Osteoblast (primary cell): ENCODE measurements at regions not wholly inside any gene's neighbourhood (a gene's known extent, or its start where the extent isn't known, plus 50 kb on each side); places are given as distances from the start of the nearest gene placed in this dataset.
"Not testable (repeated sequence)": the region's sequence is repeated elsewhere in the genome, so short reads cannot be mapped to it uniquely, and the experiment has no call there.

ENCODE experiments used
- DNase-seq: peaks from one replicate; pipeline ENCODE4 v3.0.0; 2011; ENCODE audit warnings: low spot score, mixed read lengths; ENCODE audit not compliant: insufficient read length; ENCODE audit errors: missing footprints
- H2AFZ ChIP-seq: 2 replicates; pipeline ENCODE4 v1.6.0; 2011; ENCODE audit warnings: mild to moderate bottlenecking, low read length
- H3K27ac ChIP-seq: 2 replicates; pipeline ENCODE4 v1.5.1; 2011; ENCODE audit warnings: mild to moderate bottlenecking, low read depth, low read length, moderate library complexity
- H3K27me3 ChIP-seq: 2 replicates; pipeline ENCODE4 v1.6.0; 2012; ENCODE audit warnings: mild to moderate bottlenecking, control low read depth, inconsistent platforms, low read length, moderate library complexity; ENCODE audit not compliant: insufficient read depth
- H3K36me3 ChIP-seq: 2 replicates; pipeline ENCODE4 v1.5.1; 2011; ENCODE audit warnings: mild to moderate bottlenecking, low read length, control low read depth, moderate library complexity; ENCODE audit not compliant: insufficient read depth
- H3K4me1 ChIP-seq: 2 replicates; pipeline ENCODE4 v1.5.1; 2011; ENCODE audit warnings: mild to moderate bottlenecking, low read length, control low read depth, moderate library complexity; ENCODE audit not compliant: insufficient read depth
- H3K4me2 ChIP-seq: 2 replicates; pipeline ENCODE4 v1.6.0; 2011; ENCODE audit warnings: mild to moderate bottlenecking, low read length; ENCODE audit not compliant: insufficient read depth
- H3K4me3 ChIP-seq: fragments of 200-600 bp; sonication (generic); 3 replicates; pipeline ENCODE4 v1.5.1; 2012; ENCODE audit warnings: mild to moderate bottlenecking, low read length, inconsistent platforms; ENCODE audit not compliant: insufficient read depth
- H3K79me2 ChIP-seq: 2 replicates; pipeline ENCODE4 v1.6.0; 2012; ENCODE audit warnings: mild to moderate bottlenecking, low read length, control low read depth, inconsistent platforms; ENCODE audit not compliant: insufficient read depth
- H3K9me3 ChIP-seq: 2 replicates; pipeline ENCODE4 v1.5.1; 2011; ENCODE audit warnings: low read depth, low read length, control low read depth
- H4K20me1 ChIP-seq: 2 replicates; pipeline ENCODE4 v1.6.0; 2012; ENCODE audit warnings: mild to moderate bottlenecking, low read length, control low read depth; ENCODE audit not compliant: insufficient read depth
- TF ChIP-seq, protein P1 (sequence below): IDR thresholded peaks from 2 replicates; pipeline ENCODE4 v1.5.1; 2011; ENCODE audit warnings: mild to moderate bottlenecking, low read depth, low read length, moderate library complexity; ENCODE audit errors: extremely low read depth

DNA sequence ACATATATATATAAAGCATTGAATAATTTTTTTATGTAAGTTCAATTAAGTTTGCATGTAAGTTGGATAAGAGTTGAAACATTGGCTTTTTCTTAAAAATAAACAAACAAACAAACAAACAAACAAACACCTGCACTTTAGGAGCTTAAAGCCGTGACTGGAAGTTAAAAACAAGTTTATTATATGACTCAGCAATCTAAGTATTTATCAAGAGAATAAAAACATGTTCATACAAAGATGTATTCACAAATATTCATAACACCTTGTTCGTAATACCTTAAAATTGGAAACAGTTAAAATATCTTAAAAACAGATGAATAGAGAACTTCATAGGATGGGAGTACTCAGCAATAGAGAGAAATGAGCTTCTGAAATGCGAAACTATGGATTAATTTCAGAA lies 61.5 kb upstream of the ANXA1 start:
- Histone ChIP-seq H3K79me2 (no peaks in the 10 kb centered on the region), H2AFZ (no peak overlapping the region), H3K9me3 (no peaks in the 10 kb centered on the region), H3K4me3 (no peak overlapping the region), H3K4me1 (no peaks in the 10 kb centered on the region), H3K27me3 (peaks cover 16% of the 10 kb centered on the region), H3K36me3 (no peaks in the 10 kb centered on the region), H3K4me2 (no peak overlapping the region), H4K20me1 (no peaks in the 10 kb centered on the region), H3K27ac (no peak overlapping the region)
- TF ChIP-seq, protein P1, sequence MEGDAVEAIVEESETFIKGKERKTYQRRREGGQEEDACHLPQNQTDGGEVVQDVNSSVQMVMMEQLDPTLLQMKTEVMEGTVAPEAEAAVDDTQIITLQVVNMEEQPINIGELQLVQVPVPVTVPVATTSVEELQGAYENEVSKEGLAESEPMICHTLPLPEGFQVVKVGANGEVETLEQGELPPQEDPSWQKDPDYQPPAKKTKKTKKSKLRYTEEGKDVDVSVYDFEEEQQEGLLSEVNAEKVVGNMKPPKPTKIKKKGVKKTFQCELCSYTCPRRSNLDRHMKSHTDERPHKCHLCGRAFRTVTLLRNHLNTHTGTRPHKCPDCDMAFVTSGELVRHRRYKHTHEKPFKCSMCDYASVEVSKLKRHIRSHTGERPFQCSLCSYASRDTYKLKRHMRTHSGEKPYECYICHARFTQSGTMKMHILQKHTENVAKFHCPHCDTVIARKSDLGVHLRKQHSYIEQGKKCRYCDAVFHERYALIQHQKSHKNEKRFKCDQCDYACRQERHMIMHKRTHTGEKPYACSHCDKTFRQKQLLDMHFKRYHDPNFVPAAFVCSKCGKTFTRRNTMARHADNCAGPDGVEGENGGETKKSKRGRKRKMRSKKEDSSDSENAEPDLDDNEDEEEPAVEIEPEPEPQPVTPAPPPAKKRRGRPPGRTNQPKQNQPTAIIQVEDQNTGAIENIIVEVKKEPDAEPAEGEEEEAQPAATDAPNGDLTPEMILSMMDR: no peak
- no peak for DNase-seq

- TF ChIP-seq, protein P1: no peak
- H2AFZ ChIP-seq: peak overlapping the region; percentile 38
Measured at GRCh38 chr9:73089304-73089985, 62.2 kb upstream of the ANXA1 start.

GRCh38 chr9:73087876-73088275 lies 63.8 kb upstream of the ANXA1 start:
- not testable (repeated sequence) for H2AFZ ChIP-seq, H4K20me1 ChIP-seq, DNase-seq, H3K4me1 ChIP-seq, H3K79me2 ChIP-seq, H3K27ac ChIP-seq, H3K9me3 ChIP-seq, H3K4me2 ChIP-seq, H3K36me3 ChIP-seq, H3K4me3 ChIP-seq
- peaks cover 16% of the 10 kb centered on the region for H3K27me3 ChIP-seq

More at GRCh38 chr9:73089304-73089985, 62.2 kb upstream of the ANXA1 start:
- Histone ChIP-seq H3K27me3 (peaks cover 16% of the 10 kb centered on the region), H3K4me2 (no peak overlapping the region), H3K27ac (no peak overlapping the region), H3K4me1 (no peaks in the 10 kb centered on the region), H4K20me1 (no peaks in the 10 kb centered on the region), H3K9me3 (no peaks in the 10 kb centered on the region), H3K4me3 (no peak overlapping the region), H3K36me3 (no peaks in the 10 kb centered on the region), H3K79me2 (no peaks in the 10 kb centered on the region)
- DNase-seq: no peak

- H2AFZ ChIP-seq: no peak overlapping the region
- no peaks in the 10 kb centered on the region for H3K4me1 ChIP-seq
- H3K27ac ChIP-seq: no peak overlapping the region
- no peak for DNase-seq
- peaks cover 10% of the 10 kb centered on the region for H3K27me3 ChIP-seq
- H3K4me3 ChIP-seq: no peak overlapping the region
- H3K9me3 ChIP-seq: no peaks in the 10 kb centered on the region
- no peaks in the 10 kb centered on the region for H4K20me1 ChIP-seq
- no peak overlapping the region for H3K4me2 ChIP-seq
- no peaks in the 10 kb centered on the region for H3K36me3 ChIP-seq
- TF ChIP-seq, protein P1: no peak
- H3K79me2 ChIP-seq: no peaks in the 10 kb centered on the region
Measured at GRCh38 chr9:73083519-73083918, 68.1 kb upstream of the ANXA1 start.
